HL-60/S4 treated with retinoic acid at 250 ng/mL for 4 days and 3 days (cell line): ENCODE measurements at regions not wholly inside any gene's neighbourhood (a gene's known extent, or its start where the extent isn't known, plus 50 kb on each side); places are given as distances from the start of the nearest gene placed in this dataset.

ENCODE experiments used
- in situ Hi-C: fragments of 300-500 bp; cut with MboI; formaldehyde crosslinking; loops from 2 replicates; pipeline ENCODE4 v1.7.0; 2022; ENCODE audit warnings: low sequenced_read_pairs

DNA sequence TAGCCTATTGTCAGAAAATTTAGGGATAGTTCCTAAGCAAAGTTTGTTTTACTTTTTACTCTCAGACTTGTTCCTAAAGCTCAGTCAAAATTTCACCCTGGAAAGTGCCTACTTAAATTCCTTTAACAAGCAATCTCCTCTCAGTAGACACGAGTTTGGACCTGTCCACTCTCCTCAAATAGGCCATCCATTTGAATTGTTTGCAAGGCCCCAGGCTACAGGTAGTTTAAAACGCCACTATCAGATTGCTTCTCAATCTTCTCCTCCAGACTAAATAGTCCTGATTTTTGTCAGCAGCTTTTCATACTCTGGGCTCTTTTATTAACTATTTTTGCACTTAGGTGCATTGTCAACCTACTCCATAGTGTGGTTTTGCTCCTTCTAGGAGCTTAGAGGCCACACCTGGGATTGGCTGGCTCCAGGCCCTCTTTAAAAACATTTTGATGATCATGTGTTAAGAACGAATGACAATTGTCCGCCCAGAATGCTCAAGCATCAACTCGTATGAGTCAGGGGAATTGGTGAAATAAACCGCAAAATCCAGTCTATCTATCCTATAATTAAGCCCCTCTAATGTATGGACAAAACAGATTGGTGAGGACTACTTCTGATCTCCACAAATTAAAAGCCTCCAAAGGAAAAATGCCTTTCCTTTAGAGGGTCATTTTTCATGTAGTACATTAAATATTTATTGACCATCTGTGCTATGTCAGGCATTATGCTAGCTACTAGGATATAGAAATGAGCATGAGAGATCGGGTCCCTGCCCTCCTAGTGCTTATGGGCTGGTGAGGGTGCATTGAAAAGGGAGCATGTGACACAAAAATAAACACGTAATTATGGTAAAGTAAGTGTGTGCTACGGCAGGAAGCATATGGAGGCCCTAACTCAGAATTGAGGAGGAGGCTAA is 333.8 kb upstream of the TNP1 start:
- in situ Hi-C loops = no loop called here

GRCh38 chr2:217192366-217192765 is 332.5 kb upstream of the TNP1 start:
- in situ Hi-C loops = no loop called here

- in situ Hi-C loops = no loop called here
These were observed 329.9 kb upstream of the TNP1 start for GRCh38 chr2:217189747-217190146.

DNA sequence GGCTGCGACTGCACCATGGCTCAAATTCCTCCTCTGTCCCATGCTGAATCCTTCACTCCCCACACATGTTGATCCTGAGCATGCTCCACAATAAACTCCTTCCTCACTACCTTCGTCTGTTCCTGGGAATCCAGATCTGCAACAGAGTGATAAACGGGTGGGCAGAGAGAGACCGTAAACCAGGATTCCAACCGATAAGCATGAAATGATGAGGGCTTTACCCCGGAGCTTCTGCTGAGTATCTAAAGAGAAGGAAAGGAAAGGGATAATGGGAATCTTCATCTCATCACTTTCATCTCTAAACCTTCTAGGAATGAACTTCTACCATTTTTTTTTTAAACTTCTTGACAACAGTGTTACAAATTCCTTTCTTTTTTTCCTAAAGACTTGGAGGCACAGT is 329.3 kb upstream of the TNP1 start:
- in situ Hi-C loops = no loop called here

DNA sequence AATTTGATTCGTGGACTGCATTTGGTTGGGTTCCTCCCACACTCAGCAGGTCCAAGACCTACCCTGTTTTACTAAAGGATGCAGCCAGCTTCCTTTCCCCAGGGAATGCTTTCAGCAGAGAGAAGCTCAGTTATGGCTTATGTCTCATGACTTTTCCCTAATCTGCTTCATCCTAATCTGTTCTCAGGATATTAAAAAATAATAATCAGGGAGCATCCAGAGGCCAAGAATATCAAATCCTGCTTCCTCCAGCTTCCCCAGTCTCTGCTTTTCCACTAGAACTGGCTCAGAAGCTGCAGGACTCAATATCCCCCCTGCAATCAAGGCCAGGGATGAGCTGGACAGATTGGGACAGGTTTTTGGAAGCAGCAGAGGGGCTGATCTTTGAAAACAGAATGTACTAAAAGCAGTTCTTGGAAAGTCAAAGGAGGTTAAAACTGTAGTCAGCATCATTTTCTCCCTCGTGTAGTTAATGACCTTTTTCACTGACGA is 326.9 kb upstream of the TNP1 start:
- in situ Hi-C loops = no loop called here

GRCh38 chr2:217186152-217186551 is 326.3 kb upstream of the TNP1 start:
- in situ Hi-C loops = no loop called here

GRCh38 chr2:217185265-217185995 is 325.6 kb upstream of the TNP1 start:
- in situ Hi-C loops = no loop called here

GRCh38 chr2:217184242-217184641 is 324.4 kb upstream of the TNP1 start:
- in situ Hi-C loops = no loop called here

GRCh38 chr2:217183471-217183870 is 323.6 kb upstream of the TNP1 start:
- in situ Hi-C loops = no loop called here

GRCh38 chr2:217182926-217183325 is 323.1 kb upstream of the TNP1 start:
- in situ Hi-C loops = no loop called here

- in situ Hi-C loops = no loop called here
These were observed 321.6 kb upstream of the TNP1 start for GRCh38 chr2:217181512-217181911.

DNA sequence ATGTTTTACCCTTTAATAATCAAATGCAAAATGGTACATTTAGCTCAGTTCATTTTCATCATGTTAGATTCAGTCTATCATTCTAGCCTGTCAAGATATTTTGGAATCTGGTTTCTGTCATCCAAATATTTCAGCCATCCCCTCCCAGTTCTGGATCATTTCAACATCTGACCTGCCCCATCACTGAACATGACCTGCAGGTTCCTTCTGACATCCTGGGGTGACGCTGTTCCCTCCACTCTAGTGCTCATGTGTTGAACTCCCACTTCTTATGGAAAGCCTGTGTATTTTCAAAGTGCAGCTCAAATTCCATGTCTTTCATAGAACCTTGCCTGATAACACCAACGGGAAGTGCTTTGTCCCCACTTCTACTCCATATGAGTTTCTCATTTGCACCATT is 320.0 kb upstream of the TNP1 start:
- in situ Hi-C loops = no loop called here

GRCh38 chr2:217178341-217178740 is 318.5 kb upstream of the TNP1 start:
- in situ Hi-C loops = no loop called here

GRCh38 chr2:217177720-217178119 is 317.9 kb upstream of the TNP1 start:
- in situ Hi-C loops = no loop called here

DNA sequence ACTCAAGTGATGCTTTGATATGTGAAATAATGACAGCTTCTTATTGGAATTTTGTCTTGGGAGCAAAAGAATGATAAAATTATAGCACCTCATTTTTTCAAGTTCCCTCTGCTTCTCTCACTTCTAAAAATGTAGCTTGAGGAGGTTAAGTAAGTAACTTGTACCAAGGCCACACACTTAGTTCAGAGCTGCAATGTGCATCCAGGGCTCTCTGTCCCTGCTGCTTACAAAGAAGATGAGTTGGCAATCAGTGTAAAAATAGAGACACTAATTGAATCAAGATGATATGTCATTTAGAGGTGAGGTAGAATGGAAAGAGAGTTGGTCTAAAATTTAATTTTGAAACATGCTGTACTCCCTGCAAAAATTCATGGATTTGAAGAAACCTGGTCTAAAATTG is 312.0 kb upstream of the TNP1 start:
- in situ Hi-C loops = no loop called here

GRCh38 chr2:217168496-217168895 is 308.6 kb upstream of the TNP1 start:
- in situ Hi-C loops = no loop called here

DNA sequence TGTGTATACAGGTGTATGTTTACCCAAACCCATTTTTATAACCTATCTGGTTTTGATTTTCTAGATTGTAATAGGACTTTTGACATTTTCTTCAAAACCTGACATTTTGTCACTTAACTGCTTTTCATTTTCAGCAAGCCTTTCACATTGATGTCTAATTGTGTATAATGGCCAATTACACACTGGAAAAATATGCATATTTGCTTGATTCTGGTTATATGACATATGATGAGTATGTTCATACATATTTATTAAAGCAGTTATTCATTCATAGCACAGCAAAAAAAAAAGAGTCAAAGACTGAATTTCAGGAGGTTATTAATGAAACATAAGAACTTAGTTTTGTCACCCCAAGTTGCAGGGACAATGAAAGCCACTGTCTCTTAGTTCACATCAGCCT is 307.7 kb upstream of the TNP1 start:
- in situ Hi-C loops = no loop called here

DNA sequence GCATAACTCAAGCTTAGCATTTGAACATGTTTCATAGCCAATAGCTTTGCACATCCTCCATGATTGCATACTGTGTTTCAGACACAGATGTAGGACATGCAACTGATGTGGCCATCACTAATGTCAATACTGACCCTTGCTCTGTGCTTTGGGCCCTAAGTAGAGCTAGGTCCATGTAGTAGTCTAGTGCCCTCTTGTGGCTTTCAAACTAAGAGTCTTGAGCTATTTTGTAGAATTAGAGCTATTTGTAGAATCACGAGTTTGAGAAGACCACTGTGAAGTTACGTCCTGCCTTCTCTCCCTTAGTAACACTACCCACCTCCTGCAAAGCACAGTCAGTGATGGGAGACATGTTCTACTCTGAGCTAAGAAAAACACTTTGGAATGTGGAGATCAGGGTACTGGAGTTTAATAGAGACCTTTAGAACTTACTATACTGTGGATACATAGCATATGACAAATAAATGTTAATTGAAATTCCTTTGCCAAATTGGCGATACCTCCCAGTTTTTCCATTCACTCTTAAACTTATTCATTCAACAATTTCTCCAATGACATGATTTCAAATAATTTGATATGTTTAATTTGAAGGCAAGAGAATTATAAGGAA is 306.5 kb upstream of the TNP1 start:
- in situ Hi-C loops = no loop called here

DNA sequence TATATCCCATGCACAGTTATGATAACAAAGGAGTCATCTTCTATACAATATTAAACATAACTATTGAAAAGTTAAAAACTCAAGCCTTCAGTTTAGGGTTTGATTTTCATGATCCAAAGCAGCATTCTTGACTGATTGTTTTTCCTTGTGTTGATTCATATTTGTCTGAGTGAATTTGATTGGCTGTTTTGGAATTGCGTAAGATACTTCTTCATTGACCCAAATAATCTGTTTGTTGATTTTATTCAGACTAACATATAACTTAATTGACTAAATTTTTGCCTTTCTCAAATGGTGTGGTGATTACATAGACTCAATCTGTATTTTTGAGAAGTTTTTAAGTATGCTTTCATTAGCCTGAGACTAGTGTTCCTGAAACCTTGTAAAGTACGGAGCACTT is 305.7 kb upstream of the TNP1 start:
- in situ Hi-C loops = no loop called here

- in situ Hi-C loops = no loop called here
These were observed 304.1 kb upstream of the TNP1 start for GRCh38 chr2:217163987-217164386.

GRCh38 chr2:217162533-217162932 is 302.7 kb upstream of the TNP1 start:
- in situ Hi-C loops = no loop called here
